LNCAP (cell line): ENCODE measurements at regions not wholly inside any gene's neighbourhood (a gene's known extent, or its start where the extent isn't known, plus 50 kb on each side); places are given as distances from the start of the nearest gene placed in this dataset.

Experiments
- TF ChIP-seq, protein P1 (sequence below): fragments of 450-650 bp; IDR thresholded peaks from 2 replicates; pipeline ENCODE4 v1.5.1; 2017; ENCODE audit warnings: mild to moderate bottlenecking

DNA sequence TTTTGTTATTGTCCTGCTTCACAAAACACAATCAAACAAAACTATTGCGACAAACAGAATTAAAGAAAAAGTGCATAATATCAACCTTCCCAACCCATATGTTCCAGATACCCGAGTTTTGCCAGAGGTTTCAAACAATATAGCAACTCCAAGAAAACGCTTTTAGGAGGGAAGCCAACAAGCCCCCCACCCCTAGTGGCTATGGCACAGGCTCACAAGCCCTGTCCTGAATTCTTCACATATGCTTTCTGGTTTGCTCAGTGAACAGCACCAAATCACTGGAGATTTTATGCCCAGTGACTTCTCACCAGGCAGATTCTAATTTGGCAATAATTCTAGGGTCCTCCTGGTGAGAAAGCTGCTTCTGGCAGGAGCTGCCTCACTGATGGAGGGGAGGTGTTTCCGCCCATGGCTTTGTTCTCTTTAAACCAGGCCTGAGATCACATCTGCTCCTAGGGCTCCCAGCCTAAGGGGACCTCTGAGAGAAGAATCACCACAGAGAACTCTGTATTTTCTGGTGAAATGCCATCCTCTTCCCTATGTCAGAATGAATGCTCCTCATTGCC is 1982.4 kb downstream of the EFNA5 start:
- TF ChIP-seq, protein P1, sequence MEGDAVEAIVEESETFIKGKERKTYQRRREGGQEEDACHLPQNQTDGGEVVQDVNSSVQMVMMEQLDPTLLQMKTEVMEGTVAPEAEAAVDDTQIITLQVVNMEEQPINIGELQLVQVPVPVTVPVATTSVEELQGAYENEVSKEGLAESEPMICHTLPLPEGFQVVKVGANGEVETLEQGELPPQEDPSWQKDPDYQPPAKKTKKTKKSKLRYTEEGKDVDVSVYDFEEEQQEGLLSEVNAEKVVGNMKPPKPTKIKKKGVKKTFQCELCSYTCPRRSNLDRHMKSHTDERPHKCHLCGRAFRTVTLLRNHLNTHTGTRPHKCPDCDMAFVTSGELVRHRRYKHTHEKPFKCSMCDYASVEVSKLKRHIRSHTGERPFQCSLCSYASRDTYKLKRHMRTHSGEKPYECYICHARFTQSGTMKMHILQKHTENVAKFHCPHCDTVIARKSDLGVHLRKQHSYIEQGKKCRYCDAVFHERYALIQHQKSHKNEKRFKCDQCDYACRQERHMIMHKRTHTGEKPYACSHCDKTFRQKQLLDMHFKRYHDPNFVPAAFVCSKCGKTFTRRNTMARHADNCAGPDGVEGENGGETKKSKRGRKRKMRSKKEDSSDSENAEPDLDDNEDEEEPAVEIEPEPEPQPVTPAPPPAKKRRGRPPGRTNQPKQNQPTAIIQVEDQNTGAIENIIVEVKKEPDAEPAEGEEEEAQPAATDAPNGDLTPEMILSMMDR = no peak

DNA sequence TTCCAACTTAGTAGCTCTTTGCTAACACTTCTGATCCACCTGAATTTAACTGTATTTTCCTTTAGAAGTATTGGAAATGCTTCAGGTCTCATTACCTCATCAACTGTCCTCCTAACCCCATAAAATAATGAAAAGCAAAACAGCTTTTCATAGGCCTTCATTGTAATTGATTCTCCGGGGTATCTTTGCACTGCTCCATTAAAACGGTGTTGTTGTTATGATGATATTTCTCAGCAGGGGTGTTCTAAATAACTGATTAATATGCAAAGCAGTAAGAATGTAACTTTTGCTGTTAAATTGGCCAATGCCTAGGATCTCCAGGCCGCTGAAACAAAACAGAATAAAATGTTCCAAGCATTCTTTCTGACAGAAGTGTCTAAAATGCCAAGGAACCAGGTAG is 1983.2 kb downstream of the EFNA5 start:
- TF ChIP-seq, protein P1 = no peak

DNA sequence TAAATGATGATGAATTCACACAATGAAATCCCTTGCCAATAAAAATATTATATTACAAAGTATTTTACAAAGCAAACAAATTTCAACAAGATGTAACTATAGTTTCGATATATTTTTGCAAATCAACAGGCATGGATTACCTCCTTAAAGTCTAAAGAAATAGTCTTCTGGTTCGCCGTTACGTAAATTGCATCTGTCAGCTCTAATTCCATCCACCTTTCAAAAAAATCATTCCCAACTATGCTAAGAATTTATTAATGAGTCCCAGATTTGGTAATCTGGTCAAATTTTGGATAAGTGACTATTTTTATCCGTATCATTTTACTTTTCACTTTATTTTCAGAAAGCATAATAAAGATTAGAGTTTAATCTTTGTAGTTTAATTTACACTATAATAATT is 1984.9 kb downstream of the EFNA5 start:
- TF ChIP-seq, protein P1 = no peak

DNA sequence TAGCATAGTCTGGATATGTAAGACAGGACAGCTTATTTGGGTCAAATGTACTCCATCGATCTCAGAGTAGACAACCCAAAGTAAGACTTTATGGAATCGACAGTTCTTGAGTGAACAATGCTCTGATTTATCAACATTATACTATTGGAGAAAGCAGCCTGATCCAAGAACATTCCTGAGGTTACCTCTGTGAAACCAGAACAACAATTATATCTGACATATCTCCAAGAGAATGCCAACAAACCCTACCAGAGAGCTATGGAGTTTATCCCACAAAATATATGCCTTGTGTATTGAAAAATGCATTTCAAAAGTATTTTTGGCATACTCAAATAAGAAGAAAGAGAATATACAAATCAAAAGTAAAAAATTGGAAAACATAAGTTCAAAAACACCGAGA is 1985.9 kb downstream of the EFNA5 start:
- TF ChIP-seq, protein P1 = no peak

DNA sequence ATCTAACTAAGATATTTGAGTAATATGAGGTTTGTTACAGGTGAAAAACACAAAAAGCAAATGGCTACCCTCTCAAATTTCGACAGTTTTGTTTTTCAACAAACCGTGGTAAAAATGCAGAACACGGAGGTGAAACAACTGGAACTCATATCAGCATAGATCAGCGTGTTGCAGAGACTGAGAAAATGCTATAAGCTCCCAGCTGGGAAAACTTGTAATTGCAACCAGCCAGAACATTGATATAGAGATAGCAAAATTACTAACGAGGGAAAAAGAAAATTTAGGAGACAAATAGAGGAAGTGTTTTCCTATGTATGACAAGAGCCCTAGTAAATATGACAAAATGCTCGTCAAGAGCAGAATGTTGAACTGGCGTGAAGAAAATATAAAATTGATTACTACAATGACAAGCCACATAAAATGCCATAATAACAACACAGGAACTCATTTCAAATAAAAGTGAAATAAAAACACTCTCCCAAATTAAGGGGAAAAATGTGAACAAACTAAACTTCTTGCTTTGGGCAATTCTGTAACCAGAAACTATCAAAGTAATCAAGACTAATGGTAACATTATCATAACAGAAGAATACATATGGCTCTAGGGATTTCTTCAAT is 1989.8 kb downstream of the EFNA5 start:
- TF ChIP-seq, protein P1 = no peak

DNA sequence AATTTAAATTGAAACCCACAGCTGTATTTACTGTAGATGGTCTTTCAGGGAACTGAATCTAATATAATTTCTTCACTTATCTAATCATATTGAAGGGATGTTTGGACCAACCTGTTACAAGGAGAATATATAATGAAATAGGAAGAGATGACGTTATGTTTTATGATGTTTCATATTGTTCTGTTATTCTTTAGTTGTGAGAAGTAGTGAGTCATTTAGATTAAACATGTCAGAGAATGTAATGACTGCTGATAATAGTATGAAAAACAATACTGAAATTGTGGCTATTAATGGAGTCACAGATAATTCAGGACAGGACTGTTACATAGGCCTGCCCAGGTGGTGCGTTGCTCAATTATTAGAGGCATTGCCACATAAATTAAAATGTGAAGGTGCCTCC is 1993.4 kb downstream of the EFNA5 start:
- TF ChIP-seq, protein P1 = no peak

DNA sequence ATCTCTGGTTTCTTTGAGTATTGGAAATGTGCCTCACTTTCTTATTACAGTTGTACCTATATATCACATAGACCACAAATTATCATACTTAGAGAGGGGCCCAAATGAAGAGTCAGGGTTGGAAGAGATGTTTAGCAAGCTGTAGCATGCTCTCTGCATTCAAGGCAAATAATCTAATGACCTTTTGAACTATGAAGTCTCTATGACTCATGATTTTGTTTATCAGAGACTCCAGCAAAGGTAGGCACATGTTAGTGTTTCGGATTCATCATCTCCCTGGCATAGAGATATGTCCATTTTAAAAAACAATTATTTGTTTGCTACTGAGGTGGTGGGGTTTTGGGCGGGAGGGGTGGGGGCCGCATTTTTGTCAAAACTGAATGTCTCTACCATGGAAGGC is 2000.1 kb downstream of the EFNA5 start:
- TF ChIP-seq, protein P1 = no peak

DNA sequence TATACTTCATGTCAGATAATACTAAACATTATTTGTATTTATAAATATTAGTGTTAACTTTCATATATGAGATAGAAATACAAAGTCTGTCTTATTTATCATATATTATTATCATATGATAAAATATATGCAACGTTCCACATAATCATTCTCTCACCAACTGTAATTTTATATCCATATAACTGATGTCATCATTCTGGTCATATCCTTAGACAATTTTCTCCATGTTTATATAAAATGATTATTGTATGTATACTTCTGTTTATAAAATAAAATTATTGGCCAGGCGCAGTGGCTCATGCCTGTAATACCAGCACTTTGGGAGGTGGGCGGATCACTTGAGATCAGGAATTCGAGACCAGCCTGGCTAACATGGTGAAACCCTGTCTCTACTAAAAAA is 2007.1 kb downstream of the EFNA5 start:
- TF ChIP-seq, protein P1 = no peak
